GM23338 (cell line): ENCODE measurements at regions not wholly inside any gene's neighbourhood (a gene's known extent, or its start where the extent isn't known, plus 50 kb on each side); places are given as distances from the start of the nearest gene placed in this dataset.

Experiments used
- ATAC-seq: fragments of 200-7000 bp; cut with Tn5 transposase; 3 replicates; pipeline ENCODE4 v1.9.1; 2020
- DNase-seq: peaks from one replicate; pipeline ENCODE4 v3.0.0-alpha.2; 2015; ENCODE audit warnings: low spot score
- H2AFZ ChIP-seq: fragments of 200-600 bp; sonication (generic); 2 replicates; pipeline ENCODE4 v1.8.0; 2016; ENCODE audit warnings: antibody characterized with exemption, mild to moderate bottlenecking, moderate library complexity
- H3F3A ChIP-seq: fragments of 200-600 bp; sonication (generic); replicated peaks from 2 replicates; pipeline ENCODE4 v1.8.0; 2017; ENCODE audit warnings: antibody characterized with exemption, mixed run types, low read depth
- H3K27ac ChIP-seq: fragments of 200-600 bp; sonication (generic); 2 replicates; pipeline ENCODE4 v1.6.1; 2016; ENCODE audit warnings: low read depth
- H3K27me3 ChIP-seq: fragments of 200-600 bp; sonication (generic); 2 replicates; pipeline ENCODE4 v1.8.0; 2016; ENCODE audit warnings: mild to moderate bottlenecking, mixed run types, moderate library complexity; ENCODE audit not compliant: insufficient read depth
- H3K36me3 ChIP-seq: fragments of 200-600 bp; sonication (generic); 2 replicates; pipeline ENCODE4 v1.8.0; 2016; ENCODE audit warnings: mild to moderate bottlenecking; ENCODE audit not compliant: insufficient read depth
- H3K4me1 ChIP-seq: fragments of 200-600 bp; sonication (generic); 2 replicates; pipeline ENCODE4 v1.8.0; 2016; ENCODE audit warnings: mild to moderate bottlenecking, moderate library complexity; ENCODE audit not compliant: insufficient read depth
- H3K4me2 ChIP-seq: fragments of 200-600 bp; sonication (generic); 2 replicates; pipeline ENCODE4 v1.7.1; 2017; ENCODE audit warnings: mixed run types
- H3K4me3 ChIP-seq: fragments of 200-600 bp; sonication (generic); 2 replicates; pipeline ENCODE4 v1.6.1; 2016; ENCODE audit warnings: mixed run types
- H3K79me2 ChIP-seq: fragments of 200-600 bp; sonication (generic); replicated peaks from 2 replicates; pipeline ENCODE4 v1.8.0; 2017; ENCODE audit warnings: mild to moderate bottlenecking; ENCODE audit not compliant: insufficient read depth
- H3K9me2 ChIP-seq: fragments of 200-600 bp; sonication (generic); 2 replicates; pipeline ENCODE4 v1.8.0; 2017; ENCODE audit not compliant: insufficient read depth
- H4K20me1 ChIP-seq: fragments of 200-600 bp; sonication (generic); replicated peaks from 2 replicates; pipeline ENCODE4 v1.8.0; 2017; ENCODE audit warnings: mild to moderate bottlenecking; ENCODE audit not compliant: insufficient read depth
- H3K27ac Mint-ChIP-seq: 2 replicates; pipeline ENCODE4 v1.8.0; 2020; ENCODE audit warnings: inconsistent platforms, mild to moderate bottlenecking, moderate library complexity, mixed read lengths
- H3K27me3 Mint-ChIP-seq: 3 replicates; pipeline ENCODE4 v1.8.0; 2022; ENCODE audit warnings: low read depth, mild to moderate bottlenecking, moderate library complexity, mixed read lengths, inconsistent platforms; ENCODE audit not compliant: insufficient read depth, poor library complexity
- H3K36me3 Mint-ChIP-seq: 3 replicates; pipeline ENCODE4 v1.8.0; 2021; ENCODE audit warnings: low read depth, mild to moderate bottlenecking, inconsistent platforms, moderate library complexity, mixed read lengths
- H3K4me1 Mint-ChIP-seq: 3 replicates; pipeline ENCODE4 v1.8.0; 2020; ENCODE audit warnings: mild to moderate bottlenecking, inconsistent platforms, mixed read lengths
- H3K4me3 Mint-ChIP-seq: 3 replicates; pipeline ENCODE4 v1.8.0; 2021; ENCODE audit warnings: moderate library complexity, mild to moderate bottlenecking, inconsistent platforms, mixed read lengths
- H3K9me3 Mint-ChIP-seq: 3 replicates; pipeline ENCODE4 v1.8.0; 2020; ENCODE audit warnings: moderate library complexity, mild to moderate bottlenecking, inconsistent platforms, mixed read lengths
- CREB1 ChIP-seq: fragments of 250-450 bp; sonication (Bioruptor Pico); IDR thresholded peaks from 2 replicates; pipeline ENCODE4 v1.5.0; 2020; ENCODE audit warnings: low read depth, mild to moderate bottlenecking, moderate library complexity
- EZH2phosphoT487 ChIP-seq: fragments of 200-600 bp; sonication (generic); IDR thresholded peaks from one replicate; pipeline ENCODE4 v1.8.1; 2018; ENCODE audit warnings: antibody characterized with exemption; ENCODE audit not compliant: unreplicated experiment
- NANOG ChIP-seq: IDR thresholded peaks from 2 replicates; pipeline ENCODE4 v1.6.1; 2016; ENCODE audit warnings: antibody characterized with exemption, borderline replicate concordance
- POLR2AphosphoS5 ChIP-seq: IDR thresholded peaks from 2 replicates; pipeline ENCODE4 v1.6.1; 2016; ENCODE audit warnings: antibody characterized with exemption, low read depth
- STAT1 ChIP-seq: IDR thresholded peaks from one replicate; pipeline ENCODE4 v1.6.1; 2016; ENCODE audit warnings: antibody characterized with exemption; ENCODE audit not compliant: unreplicated experiment
- ZNF114 ChIP-seq: fragments of 250-450 bp; sonication (Bioruptor Pico); IDR thresholded peaks from 2 replicates; pipeline ENCODE4 v1.5.0; 2020; ENCODE audit warnings: mild to moderate bottlenecking, moderate library complexity
- ZNF331 ChIP-seq: fragments of 250-450 bp; sonication (Bioruptor Pico); IDR thresholded peaks from 2 replicates; pipeline ENCODE4 v1.5.0; 2020; ENCODE audit warnings: low read depth, mild to moderate bottlenecking, moderate library complexity
- TF ChIP-seq, protein P1 (sequence below): fragments of 250-450 bp; sonication (Bioruptor Pico); IDR thresholded peaks from 2 replicates; pipeline ENCODE4 v1.5.0; 2020; ENCODE audit warnings: mild to moderate bottlenecking, moderate library complexity
- TF ChIP-seq, protein P2 (sequence below): IDR thresholded peaks from one replicate; pipeline ENCODE4 v1.6.1; 2018; ENCODE audit warnings: antibody characterized with exemption; ENCODE audit not compliant: unreplicated experiment

DNA sequence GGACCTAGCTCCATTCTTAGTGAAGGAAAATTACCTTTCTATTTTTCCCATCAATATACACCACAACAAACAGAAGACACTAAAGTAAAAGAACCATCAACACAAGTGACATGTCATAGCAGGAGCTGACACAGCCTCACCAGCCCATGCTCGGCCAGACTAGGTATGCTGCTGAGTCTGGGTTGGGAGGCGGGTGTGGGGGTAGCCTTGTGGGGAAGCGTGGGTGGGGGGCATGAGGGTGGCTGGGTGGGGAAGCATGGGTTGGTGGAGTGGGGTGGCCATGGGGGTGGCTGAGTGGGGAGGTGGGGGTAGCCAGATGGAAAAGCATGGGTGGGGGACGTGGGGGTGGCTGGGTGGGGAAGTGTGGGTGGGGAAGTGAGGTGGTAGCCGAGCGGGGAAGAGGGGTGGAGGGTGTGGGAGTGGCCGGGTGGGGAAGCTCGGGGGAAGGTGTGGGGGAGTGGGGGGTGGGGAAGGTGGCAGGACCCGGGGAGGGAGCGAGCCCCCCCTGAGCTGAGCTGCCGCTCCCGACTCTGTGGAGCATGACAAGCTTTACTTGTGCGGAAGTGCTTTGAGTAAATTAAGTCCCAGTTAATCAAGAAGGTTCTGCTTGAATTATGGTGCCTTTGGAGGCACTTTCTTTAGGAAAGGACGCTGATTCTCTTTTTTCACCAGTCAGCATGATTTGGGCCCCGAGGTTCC lies 294.6 kb upstream of the ZNF32 start:
- no peaks in the 10 kb centered on the region for H3F3A ChIP-seq
- H3K4me3 Mint-ChIP-seq: no peak overlapping the region
- peaks cover 7% of the 10 kb centered on the region for H3K4me1 Mint-ChIP-seq
- no peak overlapping the region for H3K27ac ChIP-seq
- no peaks in the 10 kb centered on the region; the same call in 2 of the 3 replicates for H3K36me3 Mint-ChIP-seq
- ATAC-seq: no peak
- DNase-seq: no peak
- H3K4me2 ChIP-seq: no peak overlapping the region
- H3K4me3 ChIP-seq: no peak overlapping the region
- TF ChIP-seq EZH2phosphoT487: no peak
- no peak for TF ChIP-seq STAT1
- TF ChIP-seq, protein P1, sequence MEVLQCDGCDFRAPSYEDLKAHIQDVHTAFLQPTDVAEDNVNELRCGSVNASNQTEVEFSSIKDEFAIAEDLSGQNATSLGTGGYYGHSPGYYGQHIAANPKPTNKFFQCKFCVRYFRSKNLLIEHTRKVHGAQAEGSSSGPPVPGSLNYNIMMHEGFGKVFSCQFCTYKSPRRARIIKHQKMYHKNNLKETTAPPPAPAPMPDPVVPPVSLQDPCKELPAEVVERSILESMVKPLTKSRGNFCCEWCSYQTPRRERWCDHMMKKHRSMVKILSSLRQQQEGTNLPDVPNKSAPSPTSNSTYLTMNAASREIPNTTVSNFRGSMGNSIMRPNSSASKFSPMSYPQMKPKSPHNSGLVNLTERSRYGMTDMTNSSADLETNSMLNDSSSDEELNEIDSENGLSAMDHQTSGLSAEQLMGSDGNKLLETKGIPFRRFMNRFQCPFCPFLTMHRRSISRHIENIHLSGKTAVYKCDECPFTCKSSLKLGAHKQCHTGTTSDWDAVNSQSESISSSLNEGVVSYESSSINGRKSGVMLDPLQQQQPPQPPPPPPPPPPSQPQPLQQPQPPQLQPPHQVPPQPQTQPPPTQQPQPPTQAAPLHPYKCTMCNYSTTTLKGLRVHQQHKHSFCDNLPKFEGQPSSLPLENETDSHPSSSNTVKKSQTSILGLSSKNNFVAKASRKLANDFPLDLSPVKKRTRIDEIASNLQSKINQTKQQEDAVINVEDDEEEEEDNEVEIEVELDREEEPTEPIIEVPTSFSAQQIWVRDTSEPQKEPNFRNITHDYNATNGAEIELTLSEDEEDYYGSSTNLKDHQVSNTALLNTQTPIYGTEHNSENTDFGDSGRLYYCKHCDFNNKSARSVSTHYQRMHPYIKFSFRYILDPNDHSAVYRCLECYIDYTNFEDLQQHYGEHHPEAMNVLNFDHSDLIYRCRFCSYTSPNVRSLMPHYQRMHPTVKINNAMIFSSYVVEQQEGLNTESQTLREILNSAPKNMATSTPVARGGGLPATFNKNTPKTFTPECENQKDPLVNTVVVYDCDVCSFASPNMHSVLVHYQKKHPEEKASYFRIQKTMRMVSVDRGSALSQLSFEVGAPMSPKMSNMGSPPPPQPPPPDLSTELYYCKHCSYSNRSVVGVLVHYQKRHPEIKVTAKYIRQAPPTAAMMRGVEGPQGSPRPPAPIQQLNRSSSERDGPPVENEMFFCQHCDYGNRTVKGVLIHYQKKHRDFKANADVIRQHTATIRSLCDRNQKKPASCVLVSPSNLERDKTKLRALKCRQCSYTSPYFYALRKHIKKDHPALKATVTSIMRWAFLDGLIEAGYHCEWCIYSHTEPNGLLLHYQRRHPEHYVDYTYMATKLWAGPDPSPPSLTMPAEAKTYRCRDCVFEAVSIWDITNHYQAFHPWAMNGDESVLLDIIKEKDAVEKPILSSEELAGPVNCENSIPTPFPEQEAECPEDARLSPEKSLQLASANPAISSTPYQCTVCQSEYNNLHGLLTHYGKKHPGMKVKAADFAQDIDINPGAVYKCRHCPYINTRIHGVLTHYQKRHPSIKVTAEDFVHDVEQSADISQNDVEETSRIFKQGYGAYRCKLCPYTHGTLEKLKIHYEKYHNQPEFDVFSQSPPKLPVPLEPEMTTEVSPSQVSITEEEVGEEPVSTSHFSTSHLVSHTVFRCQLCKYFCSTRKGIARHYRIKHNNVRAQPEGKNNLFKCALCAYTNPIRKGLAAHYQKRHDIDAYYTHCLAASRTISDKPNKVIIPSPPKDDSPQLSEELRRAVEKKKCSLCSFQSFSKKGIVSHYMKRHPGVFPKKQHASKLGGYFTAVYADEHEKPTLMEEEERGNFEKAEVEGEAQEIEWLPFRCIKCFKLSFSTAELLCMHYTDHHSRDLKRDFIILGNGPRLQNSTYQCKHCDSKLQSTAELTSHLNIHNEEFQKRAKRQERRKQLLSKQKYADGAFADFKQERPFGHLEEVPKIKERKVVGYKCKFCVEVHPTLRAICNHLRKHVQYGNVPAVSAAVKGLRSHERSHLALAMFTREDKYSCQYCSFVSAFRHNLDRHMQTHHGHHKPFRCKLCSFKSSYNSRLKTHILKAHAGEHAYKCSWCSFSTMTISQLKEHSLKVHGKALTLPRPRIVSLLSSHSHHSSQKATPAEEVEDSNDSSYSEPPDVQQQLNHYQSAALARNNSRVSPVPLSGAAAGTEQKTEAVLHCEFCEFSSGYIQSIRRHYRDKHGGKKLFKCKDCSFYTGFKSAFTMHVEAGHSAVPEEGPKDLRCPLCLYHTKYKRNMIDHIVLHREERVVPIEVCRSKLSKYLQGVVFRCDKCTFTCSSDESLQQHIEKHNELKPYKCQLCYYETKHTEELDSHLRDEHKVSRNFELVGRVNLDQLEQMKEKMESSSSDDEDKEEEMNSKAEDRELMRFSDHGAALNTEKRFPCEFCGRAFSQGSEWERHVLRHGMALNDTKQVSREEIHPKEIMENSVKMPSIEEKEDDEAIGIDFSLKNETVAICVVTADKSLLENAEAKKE (CRISPR knock-in tag): no peak
- H3K9me3 Mint-ChIP-seq: peaks cover 7% of the 10 kb centered on the region; the same call in 2 of the 3 replicates
- no peaks in the 10 kb centered on the region for H4K20me1 ChIP-seq
- peaks cover 2% of the 10 kb centered on the region for H3K27me3 Mint-ChIP-seq
- no peaks in the 10 kb centered on the region for H3K36me3 ChIP-seq
- H3K27me3 ChIP-seq: no peaks in the 10 kb centered on the region
- H3K27ac Mint-ChIP-seq: no peak overlapping the region
- peak overlapping the region; percentile 23; the same call in 1 of the 2 replicates for H2AFZ ChIP-seq
- no peaks in the 10 kb centered on the region for H3K79me2 ChIP-seq
- no peaks in the 10 kb centered on the region for H3K4me1 ChIP-seq
- no peaks in the 10 kb centered on the region for H3K9me2 ChIP-seq

DNA sequence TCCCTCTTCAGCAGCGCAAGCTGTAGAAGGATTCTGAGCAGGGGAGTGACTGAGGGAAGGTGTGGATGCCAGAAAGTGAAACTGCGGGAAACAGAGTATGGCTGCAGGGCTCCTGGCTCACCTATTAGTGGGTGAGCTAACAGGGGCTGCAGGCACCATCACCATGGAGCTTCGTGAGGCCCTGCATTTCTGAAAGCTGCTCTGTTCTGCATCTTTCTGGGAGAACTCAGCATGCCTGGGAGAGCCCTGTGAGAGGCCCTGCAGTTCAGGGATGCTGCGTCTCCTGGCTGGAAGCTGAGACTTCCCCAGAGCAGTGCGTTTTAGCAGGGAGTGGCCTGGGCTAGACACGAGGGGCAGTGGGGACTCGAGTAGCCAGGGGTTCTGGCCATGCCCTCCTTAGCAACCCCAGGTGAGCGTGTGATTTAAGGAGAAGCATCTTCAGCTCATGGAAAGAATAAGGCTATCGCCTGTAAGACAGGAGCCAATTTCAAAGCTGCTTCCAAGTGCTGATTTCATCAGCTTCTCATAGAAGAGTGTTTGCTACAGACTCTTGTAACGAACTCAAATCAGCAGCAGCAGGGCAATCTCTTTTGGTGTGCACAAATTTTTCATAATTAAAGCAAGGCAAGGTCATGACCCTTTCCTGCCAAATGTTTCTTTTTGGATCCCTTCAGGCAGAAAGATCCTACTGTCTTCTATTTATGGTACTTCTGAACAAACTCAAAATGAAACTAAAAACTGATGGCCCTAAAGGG lies 293.6 kb upstream of the ZNF32 start:
- Histone ChIP-seq H4K20me1 (no peaks in the 10 kb centered on the region), H3K79me2 (no peaks in the 10 kb centered on the region), H3K27ac (no peak overlapping the region), H3F3A (no peaks in the 10 kb centered on the region), H3K36me3 (no peaks in the 10 kb centered on the region), H3K4me1 (no peaks in the 10 kb centered on the region), H3K4me2 (no peak overlapping the region), H3K4me3 (no peak overlapping the region), H3K9me2 (no peaks in the 10 kb centered on the region), H3K27me3 (no peaks in the 10 kb centered on the region), H2AFZ (0 out of 2 replicates have a peak overlapping the region, but pooled peaks have one; percentile 18)
- ATAC-seq (no peak), DNase-seq (no peak)
- no peak overlapping the region for H3K27ac Mint-ChIP-seq
- H3K36me3 Mint-ChIP-seq: no peaks in the 10 kb centered on the region; the same call in 2 of the 3 replicates
- peaks cover 11% of the 10 kb centered on the region; the same call in 2 of the 3 replicates for H3K9me3 Mint-ChIP-seq
- no peak overlapping the region for H3K4me3 Mint-ChIP-seq
- peaks cover 4% of the 10 kb centered on the region for H3K27me3 Mint-ChIP-seq
- H3K4me1 Mint-ChIP-seq: peaks cover 7% of the 10 kb centered on the region
- no peak for TF ChIP-seq CREB1
- TF ChIP-seq ZNF114 (CRISPR knock-in tag): no peak
- no peak for TF ChIP-seq NANOG
- TF ChIP-seq, protein P2, sequence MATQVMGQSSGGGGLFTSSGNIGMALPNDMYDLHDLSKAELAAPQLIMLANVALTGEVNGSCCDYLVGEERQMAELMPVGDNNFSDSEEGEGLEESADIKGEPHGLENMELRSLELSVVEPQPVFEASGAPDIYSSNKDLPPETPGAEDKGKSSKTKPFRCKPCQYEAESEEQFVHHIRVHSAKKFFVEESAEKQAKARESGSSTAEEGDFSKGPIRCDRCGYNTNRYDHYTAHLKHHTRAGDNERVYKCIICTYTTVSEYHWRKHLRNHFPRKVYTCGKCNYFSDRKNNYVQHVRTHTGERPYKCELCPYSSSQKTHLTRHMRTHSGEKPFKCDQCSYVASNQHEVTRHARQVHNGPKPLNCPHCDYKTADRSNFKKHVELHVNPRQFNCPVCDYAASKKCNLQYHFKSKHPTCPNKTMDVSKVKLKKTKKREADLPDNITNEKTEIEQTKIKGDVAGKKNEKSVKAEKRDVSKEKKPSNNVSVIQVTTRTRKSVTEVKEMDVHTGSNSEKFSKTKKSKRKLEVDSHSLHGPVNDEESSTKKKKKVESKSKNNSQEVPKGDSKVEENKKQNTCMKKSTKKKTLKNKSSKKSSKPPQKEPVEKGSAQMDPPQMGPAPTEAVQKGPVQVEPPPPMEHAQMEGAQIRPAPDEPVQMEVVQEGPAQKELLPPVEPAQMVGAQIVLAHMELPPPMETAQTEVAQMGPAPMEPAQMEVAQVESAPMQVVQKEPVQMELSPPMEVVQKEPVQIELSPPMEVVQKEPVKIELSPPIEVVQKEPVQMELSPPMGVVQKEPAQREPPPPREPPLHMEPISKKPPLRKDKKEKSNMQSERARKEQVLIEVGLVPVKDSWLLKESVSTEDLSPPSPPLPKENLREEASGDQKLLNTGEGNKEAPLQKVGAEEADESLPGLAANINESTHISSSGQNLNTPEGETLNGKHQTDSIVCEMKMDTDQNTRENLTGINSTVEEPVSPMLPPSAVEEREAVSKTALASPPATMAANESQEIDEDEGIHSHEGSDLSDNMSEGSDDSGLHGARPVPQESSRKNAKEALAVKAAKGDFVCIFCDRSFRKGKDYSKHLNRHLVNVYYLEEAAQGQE: no peak
- TF ChIP-seq EZH2phosphoT487: no peak
- no peak for TF ChIP-seq POLR2AphosphoS5
- TF ChIP-seq ZNF331 (CRISPR knock-in tag): no peak
